Keratinocyte (primary cell): ENCODE measurements at regions not wholly inside any gene's neighbourhood (a gene's known extent, or its start where the extent isn't known, plus 50 kb on each side); places are given as distances from the start of the nearest gene placed in this dataset.

ENCODE experiments used
- DNase-seq: peaks from one replicate; pipeline ENCODE4 v3.0.0-alpha.2; 2011; ENCODE audit warnings: low read depth, missing footprints, low spot score
- FAIRE-seq: peaks from 2 replicates; lab custom pipeline; 2011; peaks lifted over from hg19 to GRCh38; lab: Jason Lieb, UNC
- H2AFZ ChIP-seq: 2 replicates; pipeline ENCODE4 v1.6.0; 2012; ENCODE audit warnings: low read length, control low read depth, inconsistent platforms; ENCODE audit not compliant: control insufficient read depth
- H3K27ac ChIP-seq: 2 replicates; pipeline ENCODE4 v1.5.1; 2011; ENCODE audit warnings: low read length; ENCODE audit not compliant: control insufficient read depth, insufficient read depth
- H3K27me3 ChIP-seq: 3 replicates; pipeline ENCODE4 v1.6.0; 2011; ENCODE audit warnings: low read length; ENCODE audit not compliant: control insufficient read depth, insufficient read depth; ENCODE audit errors: extremely low read depth
- H3K36me3 ChIP-seq, 2 experiments: 2 replicates in 1 of 2; 3 replicates in 1 of 2; pipeline ENCODE4 v1.5.1; 2011; ENCODE audit warnings: low read length in 2 of 2, mild to moderate bottlenecking in 1 of 2; ENCODE audit not compliant: control insufficient read depth in 2 of 2, insufficient read depth in 2 of 2; ENCODE audit errors: extremely low read depth in 1 of 2
- H3K4me1 ChIP-seq: 3 replicates; pipeline ENCODE4 v1.5.1; 2011; ENCODE audit warnings: low read length; ENCODE audit not compliant: control insufficient read depth, insufficient read depth; ENCODE audit errors: extremely low read depth
- H3K4me2 ChIP-seq: 3 replicates; pipeline ENCODE4 v1.6.0; 2011; ENCODE audit warnings: low read depth, low read length; ENCODE audit not compliant: control insufficient read depth, insufficient read depth; ENCODE audit errors: extremely low read depth
- H3K4me3 ChIP-seq, 3 experiments: fragments of 200-600 bp in 1 of 3; sonication (generic) in 1 of 3; 2 replicates in 2 of 3; 3 replicates in 1 of 3; pipeline ENCODE4 v1.5.1; 2011 to 2016; ENCODE audit warnings: low read length in 3 of 3, mild to moderate bottlenecking in 3 of 3, control low read depth in 2 of 3, inconsistent platforms in 1 of 3, low read depth in 1 of 3, mixed read lengths in 1 of 3, mixed run types in 1 of 3, moderate library complexity in 1 of 3; ENCODE audit not compliant: control insufficient read depth in 2 of 3, insufficient read depth in 2 of 3; ENCODE audit errors: extremely low read depth in 1 of 3
- H3K79me2 ChIP-seq: 2 replicates; pipeline ENCODE4 v1.6.0; 2012; ENCODE audit warnings: low read length; ENCODE audit not compliant: control insufficient read depth, insufficient read depth
- H3K9ac ChIP-seq: 3 replicates; pipeline ENCODE4 v1.6.0; 2011; ENCODE audit warnings: low read length; ENCODE audit not compliant: control insufficient read depth, insufficient read depth; ENCODE audit errors: extremely low read depth
- H3K9me1 ChIP-seq: 3 replicates; pipeline ENCODE4 v1.6.0; 2011; ENCODE audit warnings: low read length; ENCODE audit not compliant: control insufficient read depth, insufficient read depth; ENCODE audit errors: extremely low read depth
- H3K9me3 ChIP-seq: 2 replicates; pipeline ENCODE4 v1.5.1; 2012; ENCODE audit warnings: low read depth, low read length; ENCODE audit not compliant: control insufficient read depth
- H4K20me1 ChIP-seq: 3 replicates; pipeline ENCODE4 v1.6.0; 2011; ENCODE audit warnings: low read length; ENCODE audit not compliant: control insufficient read depth, insufficient read depth; ENCODE audit errors: extremely low read depth
- CTCF ChIP-seq, 3 experiments: IDR thresholded peaks in 1 of 3; conservative IDR thresholded peaks in 1 of 3; optimal IDR thresholded peaks in 1 of 3; 2 replicates in 2 of 3; 3 replicates in 1 of 3; pipeline versions ENCODE3 to v1.5.1; 2011; ENCODE audit warnings: low read length in 3 of 3, mild to moderate bottlenecking in 3 of 3, moderate library complexity in 2 of 3, control low read depth in 1 of 3, inconsistent platforms in 1 of 3; ENCODE audit not compliant: insufficient read depth in 2 of 3; ENCODE audit errors: extremely low read depth in 1 of 3
- EZH2 ChIP-seq: IDR thresholded peaks from one replicate; pipeline ENCODE4 v1.6.1; 2012; ENCODE audit warnings: inconsistent platforms, mild to moderate bottlenecking, low read length, moderate library complexity
- dilution Hi-C: fragments of 300-500 bp; cut with MboI; formaldehyde crosslinking; loops from one replicate; pipeline ENCODE4 v1.7.0; 2020; ENCODE audit warnings: low sequenced_read_pairs; ENCODE audit not compliant: extremely low pct_ligation_motif_present

GRCh38 chr10:131662851-131663250, 238.0 kb upstream of the PPP2R2D start:
- H3K9ac ChIP-seq: no peak overlapping the region
- H3K79me2 ChIP-seq: no peaks in the 10 kb centered on the region
- FAIRE-seq: no peak
- TF ChIP-seq CTCF (optimal IDR thresholded peaks at IDR 0.05 in 1 of 3, IDR thresholded peaks at IDR 0.05 in 1 of 3, conservative IDR thresholded peaks at IDR 0.05 in 1 of 3; ENCODE audit: extremely low read depth in 1 of 3, insufficient read depth in 2 of 3, low read length in 3 of 3) (no peak), EZH2 (no peak)
- H4K20me1 ChIP-seq: no peaks in the 10 kb centered on the region
- H3K36me3 ChIP-seq: no peaks in the 10 kb centered on the region
- dilution Hi-C loops: no loop called here
- no peaks in the 10 kb centered on the region for H3K9me3 ChIP-seq
- H3K27me3 ChIP-seq: no peaks in the 10 kb centered on the region
- H2AFZ ChIP-seq: no peak overlapping the region
- H3K27ac ChIP-seq: no peak overlapping the region
- no peaks in the 10 kb centered on the region for H3K4me1 ChIP-seq
- DNase-seq: no peak
- H3K9me1 ChIP-seq: no peaks in the 10 kb centered on the region
- H3K4me2 ChIP-seq: no peak overlapping the region
- no peak overlapping the region for H3K4me3 ChIP-seq

GRCh38 chr10:131663351-131663750, 237.5 kb upstream of the PPP2R2D start:
- no peaks in the 10 kb centered on the region for H4K20me1 ChIP-seq
- H3K79me2 ChIP-seq: no peaks in the 10 kb centered on the region
- no peaks in the 10 kb centered on the region for H3K4me1 ChIP-seq
- H3K36me3 ChIP-seq: no peaks in the 10 kb centered on the region
- no peaks in the 10 kb centered on the region for H3K9me1 ChIP-seq
- no peak overlapping the region for H3K4me3 ChIP-seq
- H3K9me3 ChIP-seq: no peaks in the 10 kb centered on the region
- TF ChIP-seq CTCF (optimal IDR thresholded peaks at IDR 0.05 in 1 of 3, IDR thresholded peaks at IDR 0.05 in 1 of 3, conservative IDR thresholded peaks at IDR 0.05 in 1 of 3; ENCODE audit: extremely low read depth in 1 of 3, insufficient read depth in 2 of 3, low read length in 3 of 3): no peak
- TF ChIP-seq EZH2: no peak
- no peak for DNase-seq
- no peak overlapping the region for H2AFZ ChIP-seq
- no peak overlapping the region for H3K4me2 ChIP-seq
- H3K9ac ChIP-seq: no peak overlapping the region
- dilution Hi-C loops: no loop called here
- H3K27ac ChIP-seq: no peak overlapping the region
- no peaks in the 10 kb centered on the region for H3K27me3 ChIP-seq
- FAIRE-seq: no peak
